ENCODE measurements at regions not wholly inside any gene's neighbourhood (a gene's known extent, or its start where the extent isn't known, plus 50 kb on each side); places are given as distances from the start of the nearest gene placed in this dataset.
A peak's percentile ranks its signal among the peaks of the same experiment; 100 is the strongest.
"Not testable (repeated sequence)": the region's sequence is repeated elsewhere in the genome, so short reads cannot be mapped to it uniquely, and the experiment has no call there.

- no peak for DNase-seq
Measured at GRCh38 chr4:18813055-18813454, 791.5 kb upstream of the LCORL start.

- DNase-seq, result no peak
Measured at GRCh38 chr4:18803781-18804180, 782.2 kb upstream of the LCORL start.

GRCh38 chr4:18798123-18798522, 776.6 kb upstream of the LCORL start:
- DNase-seq, result no peak

GRCh38 chr4:18795794-18796193, 774.2 kb upstream of the LCORL start:
- DNase-seq, result no peak

- DNase-seq, result no peak
Measured at GRCh38 chr4:18777190-18777930, 755.8 kb upstream of the LCORL start.

GRCh38 chr4:18767921-18768320, 746.4 kb upstream of the LCORL start:
- no peak for DNase-seq

GRCh38 chr4:18756671-18757070, 735.1 kb upstream of the LCORL start:
- DNase-seq, result no peak

GRCh38 chr4:18754180-18754579, 732.6 kb upstream of the LCORL start:
- DNase-seq, result no peak

GRCh38 chr4:18751083-18751482, 729.5 kb upstream of the LCORL start:
- DNase-seq, result no peak

GRCh38 chr4:18749391-18749790, 727.8 kb upstream of the LCORL start:
- DNase-seq, result no peak

GRCh38 chr4:18736551-18736950, 715.0 kb upstream of the LCORL start:
- no peak for DNase-seq

GRCh38 chr4:18735740-18736268, 714.2 kb upstream of the LCORL start:
- DNase-seq, result no peak

GRCh38 chr4:18734405-18734804, 712.9 kb upstream of the LCORL start:
- DNase-seq, result no peak

GRCh38 chr4:18733961-18734360, 712.4 kb upstream of the LCORL start:
- DNase-seq, result no peak

- DNase-seq, result no peak
Measured at GRCh38 chr4:18722748-18723191, 701.2 kb upstream of the LCORL start.

GRCh38 chr4:18698119-18698883, 676.7 kb upstream of the LCORL start:
- no peak for DNase-seq

GRCh38 chr4:18695733-18696527, 674.4 kb upstream of the LCORL start:
- DNase-seq, result no peak

- no peak for DNase-seq
Measured at GRCh38 chr4:18691431-18692200, 670.1 kb upstream of the LCORL start.

GRCh38 chr4:18690291-18690955, 668.9 kb upstream of the LCORL start:
- DNase-seq, result no peak

- DNase-seq, result peak in 1 of 2 donors; percentile 23
Measured at GRCh38 chr4:18689308-18690115, 668.0 kb upstream of the LCORL start.

- not testable (repeated sequence) for DNase-seq
Measured at GRCh38 chr4:18688351-18688750, 666.8 kb upstream of the LCORL start.
